HCT116 (cell line): ENCODE measurements at regions not wholly inside any gene's neighbourhood (a gene's known extent, or its start where the extent isn't known, plus 50 kb on each side); places are given as distances from the start of the nearest gene placed in this dataset.

Experiments used
- ATAC-seq: fragments of 200-7000 bp; cut with Tn5 transposase; 2 replicates; pipeline ENCODE4 v1.9.1; 2020; ENCODE audit warnings: mild to moderate bottlenecking, moderate library complexity
- BruUV-seq: library from RNA; stranded (reverse); fragments of 400-500 nt; replicated peaks from 2 replicates; lab custom pipeline; 2021; lab: Mats Ljungman, UMichigan
- CTCF ChIA-PET: fragments of 300-600 bp; sonication (Branson Sonifier 250); formaldehyde crosslinking; loops from one replicate; lab custom pipeline; 2021; ENCODE audit warnings: antibody characterized with exemption; lab: Charles Lee
- POLR2A ChIA-PET: fragments of 300-600, 350-600 bp; sonication (Branson Sonifier 250); formaldehyde crosslinking; loops from one replicate; lab custom pipeline; 2021; ENCODE audit warnings: antibody characterized with exemption; lab: Charles Lee
- RAD21 ChIA-PET, 2 experiments: fragments of 300-600 bp; sonication (Branson Sonifier 250); formaldehyde crosslinking; loops; one replicate each; lab custom pipeline; 2023; ENCODE audit warnings: low total read pairs in 2 of 2; ENCODE audit not compliant: uncharacterized antibody in 2 of 2, unreplicated experiment in 2 of 2, low non-redundant PET in 1 of 2; lab: Charles Lee
- DNase-seq: peaks from one replicate; pipeline ENCODE4 v3.0.0-alpha.2; 2010; ENCODE audit warnings: low read depth, low spot score
- H2AFZ ChIP-seq: fragments of 200-600 bp; shearing (Covaris generic), sonication (generic); 2 replicates; pipeline ENCODE4 v1.6.1; 2017; ENCODE audit warnings: low read depth, mixed run types, mixed read lengths, antibody characterized with exemption, low read length; ENCODE audit not compliant: poor library complexity, severe bottlenecking
- H3K27ac ChIP-seq: 2 replicates; pipeline ENCODE4 v1.5.1; 2012; ENCODE audit warnings: low read depth, low read length
- H3K27me3 ChIP-seq: fragments of 200-600 bp; sonication (generic); 2 replicates; pipeline ENCODE4 v1.6.1; 2016; ENCODE audit warnings: mixed run types, low read length, mixed read lengths; ENCODE audit not compliant: insufficient read depth
- H3K36me3 ChIP-seq, 2 experiments: fragments of 200-500 bp in 1 of 2; fragments of 200-600 bp in 1 of 2; sonication (Bioruptor generic) in 1 of 2; sonication (generic) in 1 of 2; 2 replicates each; pipeline versions ENCODE4 v1.5.1 to v1.6.1; 2014 to 2016; ENCODE audit warnings: low read length in 2 of 2, inconsistent platforms in 1 of 2, mixed read lengths in 1 of 2, mixed run types in 1 of 2; ENCODE audit not compliant: insufficient read depth in 2 of 2, control insufficient read depth in 1 of 2
- H3K4me1 ChIP-seq, 2 experiments: fragments of 200-600 bp in 1 of 2; sonication (generic) in 1 of 2; 2 replicates each; pipeline versions ENCODE4 v1.5.1 to v1.6.1; 2012 to 2017; ENCODE audit warnings: low read length in 2 of 2, inconsistent platforms in 1 of 2, mild to moderate bottlenecking in 1 of 2, mixed read lengths in 1 of 2, mixed run types in 1 of 2, moderate library complexity in 1 of 2; ENCODE audit not compliant: insufficient read depth in 2 of 2, control insufficient read depth in 1 of 2
- H3K4me2 ChIP-seq: fragments of 200-600 bp; sonication (generic); 2 replicates; pipeline ENCODE4 v1.6.1; 2017; ENCODE audit warnings: mixed run types, low read length, mixed read lengths
- H3K4me3 ChIP-seq, 2 experiments: fragments of 200-600 bp in 1 of 2; sonication (generic) in 1 of 2; replicated peaks in 1 of 2; 2 replicates each; pipeline ENCODE4 v1.5.1; 2011 to 2016; ENCODE audit warnings: low read length in 2 of 2, control low read depth in 1 of 2, low read depth in 1 of 2, mild to moderate bottlenecking in 1 of 2, mixed read lengths in 1 of 2, mixed run types in 1 of 2
- H3K79me2 ChIP-seq: fragments of 200-600 bp; sonication (generic); 2 replicates; pipeline ENCODE4 v1.6.1; 2017; ENCODE audit warnings: mild to moderate bottlenecking, mixed run types, low read length, moderate library complexity, mixed read lengths; ENCODE audit not compliant: insufficient read depth
- H3K9ac ChIP-seq: fragments of 200-600 bp; sonication (generic); 2 replicates; pipeline ENCODE4 v1.6.1; 2016; ENCODE audit warnings: low read length, mixed read lengths
- H3K9me2 ChIP-seq: fragments of 200-600 bp; sonication (generic), shearing (Covaris generic); 2 replicates; pipeline ENCODE4 v1.6.1; 2017; ENCODE audit warnings: mixed run types, mild to moderate bottlenecking, moderate library complexity; ENCODE audit not compliant: insufficient read depth
- H3K9me3 ChIP-seq, 2 experiments: fragments of 200-500 bp in 1 of 2; fragments of 200-600 bp in 1 of 2; sonication (Bioruptor generic) in 1 of 2; sonication (generic) in 1 of 2; 2 replicates each; pipeline ENCODE4 v1.6.1; 2014 to 2017; ENCODE audit warnings: low read length in 2 of 2, mixed read lengths in 2 of 2, inconsistent platforms in 1 of 2, low read depth in 1 of 2, mild to moderate bottlenecking in 1 of 2, mixed run types in 1 of 2, moderate library complexity in 1 of 2; ENCODE audit not compliant: control insufficient read depth in 1 of 2, insufficient read depth in 1 of 2
- H4K20me1 ChIP-seq: fragments of 200-600 bp; sonication (generic), shearing (Covaris generic); 2 replicates; pipeline ENCODE4 v1.6.1; 2017; ENCODE audit warnings: mixed run types, mild to moderate bottlenecking, moderate library complexity; ENCODE audit not compliant: insufficient read depth
- CBX3 ChIP-seq: IDR thresholded peaks from 2 replicates; pipeline ENCODE4 v1.6.1; 2012; ENCODE audit warnings: low read depth
- CEBPB ChIP-seq: IDR thresholded peaks from 2 replicates; pipeline ENCODE4 v1.6.1; 2012; ENCODE audit warnings: low read depth
- EZH2 ChIP-seq: fragments of 200-600 bp; sonication (generic); IDR thresholded peaks from 2 replicates; pipeline ENCODE4 v1.6.1; 2017; ENCODE audit warnings: antibody characterized with exemption, mixed run types
- JUND ChIP-seq: IDR thresholded peaks from 2 replicates; pipeline ENCODE4 v1.6.1; 2012
- POLR2A ChIP-seq: IDR thresholded peaks from 2 replicates; pipeline ENCODE4 v1.7.0; 2011; ENCODE audit warnings: borderline replicate concordance; ENCODE audit not compliant: insufficient read depth, insufficient read length; ENCODE audit errors: extremely low read depth
- POLR2AphosphoS5 ChIP-seq: IDR thresholded peaks from 2 replicates; pipeline ENCODE4 v1.6.1; 2011; ENCODE audit warnings: mild to moderate bottlenecking, low read depth, low read length, moderate library complexity
- REST ChIP-seq: IDR thresholded peaks from 2 replicates; pipeline ENCODE4 v1.6.1; 2012; ENCODE audit warnings: low read depth
- SRF ChIP-seq: IDR thresholded peaks from 2 replicates; pipeline ENCODE4 v1.6.1; 2012; ENCODE audit warnings: low read depth
- YY1 ChIP-seq: IDR thresholded peaks from 2 replicates; pipeline ENCODE4 v1.6.1; 2011; ENCODE audit warnings: low read length, low read depth, moderate library complexity, mild to moderate bottlenecking; ENCODE audit not compliant: insufficient replicate concordance; ENCODE audit errors: extremely low read depth
- ZNF274 ChIP-seq: fragments of 200-500 bp; sonication (Bioruptor generic); IDR thresholded peaks from 2 replicates; pipeline ENCODE4 v1.6.1; 2014; ENCODE audit warnings: mild to moderate bottlenecking, low read depth, low read length, inconsistent platforms
- intact Hi-C: fragments of 100-400 bp; cut with micrococcal nuclease; formaldehyde crosslinking; loops from 2 replicates; pipeline ENCODE4 v1.10.0; 2022

- Histone ChIP-seq H3K36me3 (no peaks in the 10 kb centered on the region), H3K4me1 (peaks cover 18% of the 10 kb centered on the region in 2 experiments), H2AFZ (no peak overlapping the region), H3K79me2 (0 out of 2 replicates have a peak, but pooled peaks cover 6% of the 10 kb centered on the region), H3K9me3 (no peaks in the 10 kb centered on the region), H3K4me2 (no peak overlapping the region), H3K4me3 (no peak overlapping the region), H3K9ac (no peak overlapping the region), H4K20me1 (no peaks in the 10 kb centered on the region), H3K27me3 (no peaks in the 10 kb centered on the region), H3K9me2 (no peaks in the 10 kb centered on the region), H3K27ac (no peak overlapping the region)
- ChIA-PET RAD21 (no interaction called here), CTCF (no interaction called here), POLR2A (no interaction called here)
- ATAC-seq (no peak), DNase-seq (no peak)
- TF ChIP-seq JUND (no peak), SRF (no peak), CBX3 (no peak), POLR2AphosphoS5 (no peak), POLR2A (no peak), EZH2 (no peak), YY1 (no peak), ZNF274 (no peak), REST (no peak), CEBPB (no peak)
- intact Hi-C loops: no loop called here
- BruUV-seq: no TSS peak
These were observed 57.8 kb upstream of the MACF1 start for GRCh38 chr1:39146681-39147080.
